Progenitor cell of endocrine pancreas (in vitro differentiated cells): ENCODE measurements at regions not wholly inside any gene's neighbourhood (a gene's known extent, or its start where the extent isn't known, plus 50 kb on each side); places are given as distances from the start of the nearest gene placed in this dataset.
"Not testable (repeated sequence)": the region's sequence is repeated elsewhere in the genome, so short reads cannot be mapped to it uniquely, and the experiment has no call there.

Experiments used
- DNase-seq: peaks from one replicate; pipeline ENCODE4 v3.0.0; 2021; ENCODE audit warnings: low spot score; ENCODE audit not compliant: unreplicated experiment
- H3K27ac Mint-ChIP-seq: 2 replicates; pipeline ENCODE4 v1.8.0; 2021; ENCODE audit warnings: mild to moderate bottlenecking, moderate library complexity, mixed read lengths
- H3K27me3 Mint-ChIP-seq: 2 replicates; pipeline ENCODE4 v1.8.0; 2021; ENCODE audit warnings: mixed read lengths
- H3K36me3 Mint-ChIP-seq: 2 replicates; pipeline ENCODE4 v1.8.0; 2022; ENCODE audit warnings: mixed read lengths; ENCODE audit not compliant: insufficient read depth
- H3K4me1 Mint-ChIP-seq: 2 replicates; pipeline ENCODE4 v1.8.0; 2021; ENCODE audit warnings: low read depth, mixed read lengths
- H3K4me3 Mint-ChIP-seq: 2 replicates; pipeline ENCODE4 v1.8.0; 2021; ENCODE audit warnings: low read depth, mild to moderate bottlenecking, moderate library complexity, mixed read lengths
- H3K9me3 Mint-ChIP-seq: 2 replicates; pipeline ENCODE4 v1.8.0; 2021; ENCODE audit warnings: low read depth, mixed read lengths

DNA sequence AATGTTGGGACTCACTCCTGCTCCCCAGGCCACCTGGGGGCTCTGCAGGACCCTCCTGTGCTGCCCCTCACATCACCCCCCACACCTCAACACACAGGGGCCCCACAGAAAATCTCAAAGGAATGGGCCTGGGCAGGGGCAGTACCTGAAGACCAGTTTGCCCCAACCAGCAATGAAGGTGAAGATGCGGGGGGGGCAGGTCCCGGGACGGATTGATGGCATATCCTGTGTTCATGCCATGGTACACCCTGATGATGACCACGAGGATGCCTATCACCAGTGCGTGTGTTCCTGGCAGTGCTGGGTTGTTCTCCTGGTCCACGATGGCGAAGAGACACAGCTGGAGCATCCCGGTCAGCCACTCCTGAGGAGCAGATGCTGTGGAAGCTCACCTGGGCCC is 663.0 kb downstream of the FOXD4L5 start:
- DNase-seq: peak; percentile 9
- H3K4me1 Mint-ChIP-seq, H3K9me3 Mint-ChIP-seq, H3K27ac Mint-ChIP-seq, H3K27me3 Mint-ChIP-seq, H3K36me3 Mint-ChIP-seq, H3K4me3 Mint-ChIP-seq: not testable (repeated sequence)
